ENCODE measurements at regions not wholly inside any gene's neighbourhood (a gene's known extent, or its start where the extent isn't known, plus 50 kb on each side); places are given as distances from the start of the nearest gene placed in this dataset.
"Not testable (repeated sequence)": the region's sequence is repeated elsewhere in the genome, so short reads cannot be mapped to it uniquely, and the experiment has no call there.

DNA sequence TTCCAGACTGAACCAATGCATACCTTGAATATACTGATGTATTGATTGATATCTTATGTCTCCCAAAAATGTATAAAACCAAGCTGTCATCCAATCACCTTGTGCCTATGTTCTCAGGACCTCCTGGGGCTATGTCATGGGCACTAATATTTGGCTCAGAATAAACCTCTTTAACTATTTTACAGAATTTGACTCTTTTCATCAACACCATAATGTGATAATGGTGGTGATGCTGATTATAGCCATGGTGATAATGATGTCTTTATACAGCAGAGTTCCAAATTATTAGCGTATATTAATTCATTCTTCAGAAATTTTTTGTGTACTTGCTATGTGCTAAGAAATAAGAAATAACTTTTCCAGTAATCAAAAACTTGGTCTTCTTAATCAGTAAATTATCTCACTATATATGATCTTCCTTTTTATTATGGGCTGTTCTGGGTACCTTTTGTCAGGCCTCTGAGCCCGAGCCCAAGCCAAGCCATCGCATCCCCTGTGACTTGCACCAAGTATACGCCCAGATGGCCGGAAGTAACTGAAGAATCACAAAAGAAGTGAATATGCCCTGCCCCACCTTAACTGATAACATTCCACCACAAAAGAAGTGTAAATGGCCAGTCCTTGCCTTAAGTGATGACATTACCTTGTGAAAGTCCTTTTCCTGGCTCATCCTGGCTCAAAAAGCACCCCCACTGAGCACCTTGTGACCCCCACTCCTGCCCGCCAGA is 496.2 kb upstream of the MMS22L start:
- not testable (repeated sequence) for DNase-seq (ENCODE audit: low read depth in 2 of 3, low spot score in 2 of 3)

DNA sequence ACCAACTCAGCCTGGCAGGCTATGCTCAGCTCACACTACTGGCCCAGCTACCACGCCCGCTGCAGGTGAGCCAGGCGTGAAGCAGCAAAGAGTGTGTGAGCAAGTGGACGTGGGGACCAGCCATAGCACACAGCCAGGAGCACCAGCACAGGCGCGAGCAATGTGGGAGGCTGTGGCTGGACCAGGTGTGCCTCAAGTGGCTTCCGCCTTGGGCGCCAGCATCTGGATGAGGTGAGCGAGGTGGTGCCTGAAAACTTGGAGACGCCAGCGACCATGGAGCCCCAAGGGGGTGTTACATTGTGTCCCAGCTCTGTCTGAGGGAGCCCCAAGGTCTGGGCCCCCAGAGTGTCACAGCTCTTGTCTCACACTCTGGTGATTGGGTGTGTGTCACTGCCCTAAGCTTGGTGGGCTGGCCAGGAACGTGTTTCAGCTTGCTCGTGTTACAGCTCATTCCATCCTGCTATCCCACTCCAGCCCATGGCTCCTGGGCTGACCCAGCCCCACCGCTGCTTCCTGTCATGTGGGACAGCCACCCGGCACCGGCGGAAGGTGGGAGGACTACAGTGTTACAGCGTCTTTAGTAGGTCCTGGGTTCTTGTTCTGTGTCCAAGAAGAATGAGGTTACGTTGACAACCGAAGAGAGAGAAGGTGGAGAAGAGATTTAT is 508.0 kb upstream of the MMS22L start:
- no peak for DNase-seq (ENCODE audit: low read depth in 2 of 3, low spot score in 2 of 3)

DNA sequence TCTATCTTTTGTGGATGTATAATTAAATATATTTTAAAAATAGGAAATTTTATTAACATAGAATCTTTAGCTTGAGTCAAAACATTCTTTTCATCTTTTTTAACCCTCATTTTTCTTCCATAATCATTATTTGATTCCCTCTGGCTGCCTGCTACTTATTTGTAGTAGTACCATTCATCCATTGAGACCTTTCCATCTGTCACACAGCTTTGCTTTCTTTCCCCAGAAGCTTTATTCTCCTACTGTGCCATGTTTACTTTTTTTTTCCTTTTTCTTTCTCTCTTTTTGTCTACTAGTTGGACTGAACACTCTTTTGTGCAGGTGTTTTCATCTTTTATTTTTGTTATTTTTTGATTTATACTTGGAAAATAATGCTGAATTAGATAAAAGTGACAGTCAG is 522.6 kb upstream of the MMS22L start:
- no peak for DNase-seq (ENCODE audit: low read depth in 2 of 3, low spot score in 2 of 3)

DNA sequence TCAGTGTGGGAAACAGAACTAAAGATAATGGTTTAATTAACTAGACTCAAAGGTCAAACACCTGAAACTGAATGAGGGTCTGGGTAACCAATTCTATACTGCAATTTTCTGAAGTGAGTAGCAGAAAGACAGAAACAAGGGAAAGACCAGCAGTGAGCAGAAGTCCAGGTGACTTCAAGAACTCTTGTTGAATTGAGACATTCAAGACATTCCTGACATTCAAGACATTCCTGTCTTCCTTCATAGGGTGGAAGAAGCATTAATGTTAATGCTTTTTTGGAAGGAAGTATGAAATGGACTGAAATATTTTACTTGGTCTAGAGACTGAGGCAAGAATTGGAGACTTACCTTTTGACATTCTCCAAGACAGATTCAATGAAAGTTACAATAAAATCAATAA is 529.9 kb upstream of the MMS22L start:
- no peak for DNase-seq (ENCODE audit: low read depth in 2 of 3, low spot score in 2 of 3)

DNA sequence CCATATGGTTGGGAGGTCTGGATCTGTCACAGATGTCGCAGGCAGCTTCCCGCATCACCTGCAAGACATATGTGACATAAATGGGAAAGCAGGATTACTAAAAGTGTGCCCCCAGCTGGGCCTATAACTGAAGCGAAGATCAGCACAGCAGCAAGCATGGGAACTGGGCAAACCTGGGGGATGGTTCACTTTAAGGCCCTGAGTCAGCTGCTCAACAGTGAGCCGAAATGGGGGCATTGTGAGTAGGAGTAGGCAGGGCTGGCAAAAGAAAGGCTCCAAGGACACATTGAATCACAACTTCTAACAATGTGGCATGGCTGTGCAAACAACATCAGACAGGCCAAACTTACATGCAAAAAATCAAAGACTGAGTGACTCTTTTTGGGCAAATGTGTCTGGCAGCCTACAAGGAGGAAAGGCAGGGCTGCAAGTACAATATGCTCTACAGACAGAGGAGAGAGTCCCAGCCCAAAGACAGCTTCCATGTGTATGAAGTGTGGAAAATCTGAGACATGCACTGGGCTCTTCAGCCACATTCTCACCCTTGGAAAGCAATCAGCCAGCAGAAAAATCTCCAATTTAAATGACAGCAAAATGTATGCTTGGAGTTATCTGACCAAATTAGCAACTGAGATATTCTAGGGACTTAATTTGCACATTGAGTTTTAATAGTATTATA is 531.0 kb upstream of the MMS22L start:
- DNase-seq (ENCODE audit: low read depth in 2 of 3, low spot score in 2 of 3), result no peak

DNA sequence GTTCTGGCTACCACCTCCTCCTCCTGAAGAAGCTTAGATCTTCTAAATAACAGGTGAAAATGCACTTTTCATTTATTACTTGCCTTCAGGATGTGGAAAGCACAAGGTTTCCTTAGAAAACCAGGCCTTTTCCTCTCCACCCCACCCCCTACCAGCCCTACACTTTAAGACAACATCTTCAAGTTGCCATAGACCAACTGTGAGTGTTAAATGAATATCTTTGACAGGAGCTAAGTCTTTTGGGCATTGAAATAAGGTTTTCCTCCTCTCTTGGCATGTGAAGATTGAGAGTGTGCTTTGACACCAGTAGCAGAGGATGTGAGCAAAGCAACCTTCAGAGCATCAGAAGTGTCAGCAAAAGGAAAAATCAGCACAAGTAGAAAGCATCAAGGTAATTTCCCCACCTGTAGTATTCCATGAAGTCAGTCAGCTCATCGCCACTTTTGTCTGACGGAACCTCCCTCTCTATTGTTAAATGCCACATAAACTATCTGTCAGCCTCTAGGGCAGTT is 532.3 kb upstream of the MMS22L start:
- no peak for DNase-seq (ENCODE audit: low read depth in 2 of 3, low spot score in 2 of 3)

DNA sequence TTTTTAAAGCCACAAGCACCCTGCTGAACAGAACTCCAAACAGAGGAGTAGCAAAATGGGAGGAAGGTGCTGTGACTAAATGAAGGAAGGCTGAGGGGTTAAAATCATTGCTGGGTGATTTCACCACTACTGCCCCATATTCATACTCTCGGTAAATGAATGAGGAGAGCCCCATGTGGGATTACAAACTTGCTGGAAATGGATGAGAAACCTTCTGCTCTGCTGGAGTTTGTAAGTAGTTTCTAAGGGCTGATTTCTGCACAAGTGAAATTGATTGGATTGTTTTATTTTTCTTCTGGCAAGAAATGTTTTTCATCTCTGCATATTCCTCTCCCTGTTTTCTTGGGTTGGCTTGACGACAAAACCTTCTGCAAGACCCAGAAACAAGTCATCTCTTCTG is 533.5 kb upstream of the MMS22L start:
- DNase-seq (ENCODE audit: low read depth in 2 of 3, low spot score in 2 of 3), result no peak

DNA sequence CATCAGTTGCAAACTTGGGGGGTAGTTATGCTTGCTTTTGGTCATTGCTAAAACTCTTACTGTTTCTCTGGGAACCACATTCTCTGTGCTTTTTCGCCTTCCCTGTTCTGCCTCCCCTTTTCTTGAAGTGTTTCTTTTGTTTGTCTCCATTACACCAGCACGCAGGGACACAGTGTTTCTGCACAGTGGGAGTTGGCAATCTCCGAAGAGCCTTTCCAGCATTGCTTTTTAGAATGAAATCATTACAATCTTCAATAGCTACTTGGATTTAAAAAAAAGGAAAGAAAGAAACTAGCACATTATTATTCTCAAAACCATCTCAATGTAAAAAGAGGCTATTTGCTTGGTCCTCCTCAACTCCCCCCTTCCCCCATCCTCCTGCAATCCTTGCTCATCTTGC is 536.7 kb upstream of the MMS22L start:
- DNase-seq (ENCODE audit: low read depth in 2 of 3, low spot score in 2 of 3), result no peak

DNA sequence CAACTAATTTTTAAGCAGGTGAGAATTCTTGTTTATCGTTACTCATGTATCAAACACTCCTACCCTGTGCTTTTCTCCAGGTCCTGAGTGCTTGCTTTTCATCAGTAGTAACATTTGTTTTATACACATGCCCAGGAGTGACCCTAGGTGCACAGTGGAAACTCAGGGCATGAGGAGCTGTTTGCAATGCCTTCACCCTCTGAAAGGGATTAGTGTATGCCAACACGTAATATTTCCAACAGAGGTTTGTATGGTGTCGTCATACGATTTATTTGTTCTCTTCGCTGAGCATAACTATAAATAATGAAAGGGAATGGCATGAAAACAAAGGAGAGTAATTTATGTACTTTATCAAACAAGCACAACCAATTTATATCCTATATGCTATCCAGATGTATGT is 537.4 kb upstream of the MMS22L start:
- no peak for DNase-seq (ENCODE audit: low read depth in 2 of 3, low spot score in 2 of 3)

DNA sequence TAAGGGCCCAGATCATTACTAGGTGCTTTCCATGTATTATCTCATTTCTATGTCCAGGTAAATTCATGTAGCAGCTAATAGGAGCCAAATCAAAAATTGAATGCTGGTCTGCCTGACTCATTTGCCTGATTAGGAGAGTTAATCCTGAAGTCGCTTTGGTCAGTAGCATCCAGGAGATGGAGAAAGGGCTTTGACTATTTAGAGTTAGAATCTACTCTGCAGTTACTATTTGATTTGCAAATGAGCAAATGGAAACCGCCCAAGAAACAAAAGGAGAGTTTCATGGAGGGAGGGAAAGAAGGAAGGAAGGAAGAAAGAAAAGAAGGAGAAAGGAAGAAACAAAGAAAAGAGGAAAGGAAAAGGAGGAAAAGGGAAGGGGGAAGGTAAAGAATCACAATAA is 539.6 kb upstream of the MMS22L start:
- DNase-seq (ENCODE audit: low read depth in 2 of 3, low spot score in 2 of 3), result no peak

DNA sequence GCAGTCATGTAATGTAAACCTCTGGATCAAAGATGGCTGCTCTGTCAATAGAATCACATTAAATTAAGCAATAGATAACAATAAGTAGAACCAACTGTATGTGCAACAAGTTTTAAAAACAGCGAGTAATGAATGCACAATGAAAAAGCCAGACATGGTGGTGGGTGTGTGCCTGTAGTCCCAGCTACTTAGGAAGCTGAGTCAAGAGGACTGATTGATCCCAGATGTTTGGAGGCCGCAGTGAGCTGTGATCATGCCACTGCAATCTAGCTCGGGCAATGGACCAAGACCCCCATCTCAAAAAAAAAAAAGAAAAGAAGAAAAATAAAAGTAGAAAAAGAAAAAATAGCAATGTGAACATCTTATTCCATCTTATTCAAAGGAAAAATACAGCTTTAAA is 558.7 kb upstream of the MMS22L start:
- no peak for DNase-seq (ENCODE audit: low read depth in 2 of 3, low spot score in 2 of 3)

DNA sequence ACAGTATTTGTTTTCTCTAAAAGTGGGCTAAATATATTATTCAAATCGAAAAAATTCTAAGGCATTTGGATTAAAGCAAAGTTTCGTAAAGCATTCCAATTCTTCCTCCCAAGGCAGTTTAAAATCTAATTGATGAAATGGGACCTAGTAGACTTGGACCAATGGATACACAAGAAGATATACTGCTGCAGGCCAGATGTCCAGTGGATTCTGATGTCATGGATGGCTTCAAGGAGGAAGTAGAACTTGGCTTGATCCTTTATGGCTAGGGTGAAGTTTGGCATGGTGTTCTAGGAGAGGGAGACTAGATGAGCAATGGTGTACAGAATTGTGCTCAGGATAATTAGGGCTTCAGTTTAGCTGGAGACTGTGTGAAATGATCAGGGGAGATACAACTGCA is 559.5 kb upstream of the MMS22L start:
- no peak for DNase-seq (ENCODE audit: low read depth in 2 of 3, low spot score in 2 of 3)

DNA sequence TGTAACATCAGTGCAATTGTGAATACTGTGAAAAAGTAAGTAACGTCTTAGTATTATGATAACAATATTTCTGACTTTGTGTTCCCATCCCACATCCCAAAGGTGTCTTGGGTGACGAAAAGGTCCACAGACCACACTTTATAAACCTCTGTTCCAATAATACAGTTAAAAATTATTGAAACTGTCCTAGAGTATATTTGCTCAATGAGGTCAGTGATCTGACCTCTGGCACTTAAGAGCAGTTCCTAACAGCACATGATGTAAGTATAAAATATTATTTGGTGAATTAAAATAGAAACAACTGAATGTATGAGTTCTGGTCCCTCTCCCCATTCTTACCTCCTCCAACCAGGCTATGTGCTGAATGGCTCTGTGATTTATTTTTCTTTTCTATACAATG is 566.4 kb upstream of the MMS22L start:
- DNase-seq (ENCODE audit: low read depth in 2 of 3, low spot score in 2 of 3), result no peak

DNA sequence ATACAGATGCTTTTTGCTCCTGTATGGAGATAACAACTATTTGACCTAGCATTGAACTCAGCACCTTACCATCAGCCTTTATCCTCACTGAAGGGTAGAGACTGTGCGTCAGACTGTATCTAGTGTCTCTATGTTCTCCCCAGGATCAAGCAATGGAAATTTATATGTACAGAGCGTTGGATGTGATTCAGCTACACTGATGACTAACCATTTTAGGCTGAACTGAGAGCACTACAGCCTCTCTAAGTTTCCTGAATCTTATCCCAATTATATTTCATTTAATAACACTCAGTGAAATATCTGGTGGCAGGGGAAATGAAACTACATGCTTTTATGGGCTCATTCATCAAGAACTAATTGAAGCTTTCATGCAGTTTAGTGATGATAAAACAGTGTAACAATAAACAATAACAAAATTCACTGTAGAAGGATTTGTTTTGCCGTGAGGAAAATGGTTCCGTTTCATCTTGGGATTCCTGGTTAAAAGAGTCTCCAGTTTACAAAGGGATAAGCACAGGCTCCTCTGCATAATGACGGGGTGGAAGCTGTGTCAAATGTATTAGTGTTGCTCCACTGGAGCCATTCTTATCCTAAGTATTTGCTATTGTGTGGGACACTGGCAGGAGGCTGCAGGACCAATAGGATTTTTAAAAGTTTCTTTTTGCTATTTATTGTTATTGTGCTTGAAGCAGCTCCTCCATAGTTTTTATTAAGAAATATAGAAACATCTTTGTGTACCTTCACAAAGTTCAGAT is 567.6 kb upstream of the MMS22L start:
- no peak for DNase-seq (ENCODE audit: low read depth in 2 of 3, low spot score in 2 of 3)

DNA sequence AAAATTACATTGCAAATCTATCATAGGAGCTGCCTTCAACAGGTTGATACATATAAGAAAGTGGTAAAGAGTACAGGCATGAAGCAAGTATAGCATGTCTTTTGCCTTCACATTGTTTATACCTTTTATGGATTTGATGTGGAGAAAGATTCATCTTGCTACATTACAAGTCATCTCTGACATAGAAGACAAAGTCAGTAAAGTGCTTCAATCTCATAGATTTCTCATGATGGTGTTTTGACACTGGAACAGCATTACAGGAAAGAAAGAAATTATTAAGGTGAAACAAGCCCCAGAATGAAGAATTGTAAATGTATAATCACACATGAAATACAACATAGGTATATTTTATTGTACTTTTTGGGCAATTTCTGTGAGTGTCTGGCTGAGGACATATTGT is 580.7 kb upstream of the MMS22L start:
- no peak for DNase-seq (ENCODE audit: low read depth in 2 of 3, low spot score in 2 of 3)

DNA sequence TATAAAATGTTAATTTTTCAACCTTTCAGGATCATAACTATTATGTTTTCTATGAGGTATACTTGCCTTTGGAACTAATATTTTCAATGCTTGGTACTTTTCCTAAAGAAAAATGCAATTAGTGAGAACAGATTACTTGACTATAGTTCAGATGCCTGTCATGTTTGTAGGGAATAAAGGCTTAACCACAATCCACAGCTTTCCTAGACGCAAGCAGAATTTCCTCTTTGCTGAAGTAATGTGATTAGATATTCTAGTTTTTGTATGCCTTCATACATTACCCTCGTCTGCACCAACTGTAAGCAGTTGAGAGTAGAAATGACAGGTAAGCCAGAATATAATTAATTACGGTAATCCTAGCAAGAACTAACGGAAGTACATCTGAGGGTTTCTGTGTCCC is 581.4 kb upstream of the MMS22L start:
- DNase-seq (ENCODE audit: low read depth in 2 of 3, low spot score in 2 of 3), result no peak

DNA sequence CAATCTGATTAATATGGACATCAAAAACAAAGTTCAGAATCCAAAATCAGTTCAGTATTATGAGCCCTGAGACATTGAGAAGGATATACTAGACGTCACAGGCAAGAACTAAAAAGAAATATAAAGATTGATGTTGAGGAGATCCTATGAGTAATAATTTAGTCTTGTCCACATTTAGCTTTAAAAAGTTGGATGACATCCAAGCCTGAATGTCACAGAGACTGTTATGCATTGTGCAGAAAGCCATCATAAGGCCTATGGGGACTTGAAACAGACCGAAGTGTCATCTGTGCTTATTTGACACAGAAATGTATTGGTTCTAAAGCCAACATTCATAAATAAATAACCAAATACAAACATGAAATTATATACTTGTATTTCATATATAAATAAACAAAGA is 581.8 kb upstream of the MMS22L start:
- DNase-seq (ENCODE audit: low read depth in 2 of 3, low spot score in 2 of 3), result no peak

DNA sequence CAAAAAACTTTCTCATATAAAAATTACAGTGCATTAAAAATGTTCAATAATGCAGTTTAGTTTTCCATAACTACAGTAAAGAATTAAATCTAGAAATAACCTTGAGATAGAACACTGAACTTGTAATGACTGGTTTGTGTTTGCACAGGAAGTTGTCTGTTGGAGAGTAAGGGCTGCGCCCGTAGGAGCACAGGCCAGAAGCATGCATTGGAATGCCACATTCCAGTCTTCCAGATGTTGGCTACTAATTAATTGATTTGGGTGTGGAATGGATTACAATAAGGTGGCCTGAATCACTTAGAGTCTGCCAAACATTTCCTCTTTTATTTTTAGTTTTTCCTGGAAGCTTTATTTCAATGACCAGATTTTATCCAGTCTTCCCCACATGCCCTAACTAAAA is 582.6 kb upstream of the MMS22L start:
- no peak for DNase-seq (ENCODE audit: low read depth in 2 of 3, low spot score in 2 of 3)

DNA sequence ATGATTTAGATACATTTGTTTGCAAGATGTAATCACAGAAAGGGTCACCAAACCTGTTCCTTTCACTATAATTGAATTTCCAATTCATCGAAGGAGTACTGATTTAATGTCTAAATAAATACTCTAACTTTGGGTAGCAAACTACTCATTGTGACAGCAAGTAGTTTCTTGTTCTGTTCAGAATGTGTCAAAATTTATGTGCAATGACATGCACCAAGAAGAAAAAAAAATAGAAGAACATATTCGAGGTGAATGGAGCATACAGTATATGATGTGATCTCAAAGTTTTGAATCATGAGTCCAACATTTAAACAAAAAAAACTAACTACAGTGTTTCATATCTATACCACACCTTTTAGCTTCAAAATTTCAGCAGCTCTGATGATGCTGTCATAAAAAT is 583.6 kb upstream of the MMS22L start:
- no peak for DNase-seq (ENCODE audit: low read depth in 2 of 3, low spot score in 2 of 3)

DNA sequence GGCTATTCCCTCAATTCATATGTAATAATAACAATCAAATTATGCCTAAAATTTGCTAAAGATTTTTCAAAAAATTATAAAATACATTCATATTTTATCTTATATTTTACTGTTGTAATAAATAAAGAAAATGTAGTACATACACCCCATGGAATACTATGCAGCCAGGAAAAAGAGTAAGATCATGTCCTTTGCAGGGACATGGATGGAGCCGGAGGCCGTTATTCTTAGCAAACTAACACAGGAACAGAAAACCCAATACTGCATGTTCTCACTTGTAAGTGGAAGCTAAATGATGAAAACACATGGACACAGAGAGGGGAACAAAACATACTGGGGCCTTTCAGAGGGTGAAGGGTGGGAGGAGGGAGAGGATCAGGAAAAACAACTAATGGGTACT is 584.2 kb upstream of the MMS22L start:
- no peak for DNase-seq (ENCODE audit: low read depth in 2 of 3, low spot score in 2 of 3)

DNA sequence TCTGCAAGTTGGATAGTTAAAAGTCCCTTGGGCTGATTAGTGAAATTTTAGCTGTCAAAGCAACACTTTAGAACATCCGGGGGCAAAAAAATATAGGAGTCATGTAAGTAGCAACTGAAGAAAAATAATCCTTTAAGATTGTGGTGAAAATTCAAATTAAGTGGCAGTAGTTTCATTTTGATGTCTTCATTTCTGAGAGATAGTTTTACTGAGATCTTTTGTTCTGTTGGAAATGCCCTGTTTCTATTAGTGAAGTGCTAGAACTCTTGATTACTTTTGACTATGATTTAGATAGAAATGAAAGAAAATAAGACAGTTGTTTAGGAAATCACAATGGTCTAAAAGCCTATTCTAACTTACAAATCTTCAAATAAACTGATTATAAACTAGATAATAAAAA is 587.3 kb upstream of the MMS22L start:
- DNase-seq (ENCODE audit: low read depth in 2 of 3, low spot score in 2 of 3), result no peak
